Ectodermal cell (in vitro differentiated cells): ENCODE measurements at regions not wholly inside any gene's neighbourhood (a gene's known extent, or its start where the extent isn't known, plus 50 kb on each side); places are given as distances from the start of the nearest gene placed in this dataset.

Experiments
- H3K27ac ChIP-seq: 2 replicates; pipeline ENCODE4 v1.7.0; 2013; ENCODE audit warnings: mild to moderate bottlenecking, low read depth, low read length; ENCODE audit not compliant: insufficient read depth, poor library complexity, severe bottlenecking
- H3K27me3 ChIP-seq: 2 replicates; pipeline ENCODE4 v1.7.0; 2013; ENCODE audit warnings: mild to moderate bottlenecking, low read length; ENCODE audit not compliant: insufficient read depth, control insufficient read depth, poor library complexity, severe bottlenecking
- H3K36me3 ChIP-seq: one replicate; pipeline ENCODE4 v1.7.0; 2013; ENCODE audit warnings: low read length; ENCODE audit not compliant: control insufficient read depth, insufficient read depth
- H3K4me1 ChIP-seq: one replicate; pipeline ENCODE4 v1.7.0; 2013; ENCODE audit warnings: low read length; ENCODE audit not compliant: control insufficient read depth, insufficient read depth
- H3K4me3 ChIP-seq: 2 replicates; pipeline ENCODE4 v1.7.0; 2013; ENCODE audit warnings: low read depth, low read length, control low read depth; ENCODE audit not compliant: insufficient read depth
- H3K9me3 ChIP-seq: 2 replicates; pipeline ENCODE4 v1.7.0; 2013; ENCODE audit warnings: mild to moderate bottlenecking, low read length, moderate library complexity; ENCODE audit not compliant: control insufficient read depth
- WGBS, 2 experiments: methylation state at CpG; one replicate each; pipeline ENCODE4 v1.1.7; 2013; ENCODE audit warnings: missing lambda C conversion rate in 2 of 2; 5-methylcytosine and 5-hydroxymethylcytosine counted together

GRCh38 chr1:193487722-193488121 lies 301.3 kb upstream of the B3GALT2 start:
- Histone ChIP-seq H3K4me1 (no peaks in the 10 kb centered on the region), H3K36me3 (no peaks in the 10 kb centered on the region)
- WGBS, 2 experiments, result 96 to 99% methylated on average over 3 of the region's 3 CpGs

GRCh38 chr1:193486671-193487229 lies 300.3 kb upstream of the B3GALT2 start:
- H3K9me3 ChIP-seq, result no peaks in the 10 kb centered on the region
- WGBS, 2 experiments, result 83 to 89% methylated on average over 1 of the region's 1 CpG
- no peaks in the 10 kb centered on the region for H3K36me3 ChIP-seq

More at GRCh38 chr1:193487722-193488121, 301.3 kb upstream of the B3GALT2 start:
- Histone ChIP-seq H3K4me3 (no peak overlapping the region), H3K9me3 (no peaks in the 10 kb centered on the region), H3K27me3 (no peaks in the 10 kb centered on the region), H3K27ac (no peak overlapping the region)

GRCh38 chr1:193480755-193481154 lies 294.3 kb upstream of the B3GALT2 start:
- Histone ChIP-seq H3K27ac (no peak overlapping the region), H3K4me3 (no peak overlapping the region)

More at GRCh38 chr1:193486671-193487229, 300.3 kb upstream of the B3GALT2 start:
- H3K27ac ChIP-seq, result no peak overlapping the region
- no peaks in the 10 kb centered on the region for H3K27me3 ChIP-seq
- H3K4me3 ChIP-seq, result no peak overlapping the region
- H3K4me1 ChIP-seq, result no peaks in the 10 kb centered on the region

GRCh38 chr1:193479187-193479586 lies 292.8 kb upstream of the B3GALT2 start:
- WGBS, 2 experiments, result 91 to 98% methylated on average over 3 of the region's 3 CpGs
- Histone ChIP-seq H3K27ac (no peak overlapping the region), H3K4me1 (no peaks in the 10 kb centered on the region), H3K36me3 (no peaks in the 10 kb centered on the region), H3K4me3 (no peak overlapping the region), H3K27me3 (no peaks in the 10 kb centered on the region), H3K9me3 (no peaks in the 10 kb centered on the region)

More at GRCh38 chr1:193480755-193481154, 294.3 kb upstream of the B3GALT2 start:
- Histone ChIP-seq H3K9me3 (no peaks in the 10 kb centered on the region), H3K27me3 (no peaks in the 10 kb centered on the region), H3K36me3 (no peaks in the 10 kb centered on the region), H3K4me1 (no peaks in the 10 kb centered on the region)
- 33 to 47% methylated on average over 1 of the region's 1 CpG for WGBS, 2 experiments

- Histone ChIP-seq H3K4me1 (no peaks in the 10 kb centered on the region), H3K4me3 (no peak overlapping the region), H3K27ac (no peak overlapping the region), H3K27me3 (no peaks in the 10 kb centered on the region), H3K9me3 (no peaks in the 10 kb centered on the region), H3K36me3 (no peaks in the 10 kb centered on the region)
- WGBS, 2 experiments, result 91 to 92% methylated on average over 6 of the region's 6 CpGs
These were observed 290.3 kb upstream of the B3GALT2 start for GRCh38 chr1:193476748-193477147.

- H3K4me1 ChIP-seq, result no peaks in the 10 kb centered on the region
- WGBS, 2 experiments, result 89% methylated on average over 4 of the region's 4 CpGs
- no peaks in the 10 kb centered on the region for H3K9me3 ChIP-seq
- no peaks in the 10 kb centered on the region for H3K27me3 ChIP-seq
- no peak overlapping the region for H3K4me3 ChIP-seq
- no peak overlapping the region for H3K27ac ChIP-seq
- H3K36me3 ChIP-seq, result no peaks in the 10 kb centered on the region
These were observed 287.5 kb upstream of the B3GALT2 start for GRCh38 chr1:193473932-193474331.

- H3K9me3 ChIP-seq, result no peaks in the 10 kb centered on the region
- H3K27me3 ChIP-seq, result no peaks in the 10 kb centered on the region
- 93 to 96% methylated on average over 3 of the region's 3 CpGs for WGBS, 2 experiments
- H3K27ac ChIP-seq, result no peak overlapping the region
- H3K4me3 ChIP-seq, result no peak overlapping the region
- H3K4me1 ChIP-seq, result no peaks in the 10 kb centered on the region
- H3K36me3 ChIP-seq, result no peaks in the 10 kb centered on the region
These were observed 286.5 kb upstream of the B3GALT2 start for GRCh38 chr1:193472838-193473398.

GRCh38 chr1:193472430-193472829 lies 286.0 kb upstream of the B3GALT2 start:
- Histone ChIP-seq H3K4me3 (no peak overlapping the region), H3K9me3 (no peaks in the 10 kb centered on the region), H3K27ac (no peak overlapping the region), H3K27me3 (no peaks in the 10 kb centered on the region), H3K4me1 (no peaks in the 10 kb centered on the region), H3K36me3 (no peaks in the 10 kb centered on the region)
- 100% methylated on average over 1 to 2 of the region's 2 CpGs for WGBS, 2 experiments

GRCh38 chr1:193471981-193472380 lies 285.6 kb upstream of the B3GALT2 start:
- WGBS, 2 experiments, result 90 to 100% methylated on average over 1 to 2 of the region's 2 CpGs
- Histone ChIP-seq H3K27me3 (no peaks in the 10 kb centered on the region), H3K27ac (no peak overlapping the region), H3K9me3 (no peaks in the 10 kb centered on the region), H3K36me3 (no peaks in the 10 kb centered on the region), H3K4me1 (no peaks in the 10 kb centered on the region), H3K4me3 (no peak overlapping the region)

- no peak overlapping the region for H3K4me3 ChIP-seq
- H3K9me3 ChIP-seq, result no peaks in the 10 kb centered on the region
- H3K36me3 ChIP-seq, result no peaks in the 10 kb centered on the region
- 90 to 91% methylated on average over 3 to 5 of the region's 5 CpGs for WGBS, 2 experiments
- H3K27ac ChIP-seq, result no peak overlapping the region
- H3K4me1 ChIP-seq, result peaks cover 10% of the 10 kb centered on the region
- no peaks in the 10 kb centered on the region for H3K27me3 ChIP-seq
These were observed 277.0 kb upstream of the B3GALT2 start for GRCh38 chr1:193463326-193463932.
